Non-pigmented ciliary epithelial cell (primary cell): ENCODE measurements at regions not wholly inside any gene's neighbourhood (a gene's known extent, or its start where the extent isn't known, plus 50 kb on each side); places are given as distances from the start of the nearest gene placed in this dataset.

Experiments used
- DNase-seq: peaks from one replicate; pipeline ENCODE4 v3.0.0-alpha.2; 2010; ENCODE audit warnings: low read depth

- DNase-seq, result no peak
These were observed 155.4 kb downstream of the ERMARD start for GRCh38 chr6:169906688-169907418.

- DNase-seq, result no peak
These were observed 154.7 kb downstream of the ERMARD start for GRCh38 chr6:169906004-169906687.

- DNase-seq, result peak; percentile 48
These were observed 153.8 kb downstream of the ERMARD start for GRCh38 chr6:169905041-169905807.

- no peak for DNase-seq
These were observed 152.9 kb downstream of the ERMARD start for GRCh38 chr6:169904051-169904922.

- DNase-seq, result no peak
These were observed 151.7 kb downstream of the ERMARD start for GRCh38 chr6:169903122-169903521.

- no peak for DNase-seq
These were observed 151.2 kb downstream of the ERMARD start for GRCh38 chr6:169902604-169903003.

- no peak for DNase-seq
These were observed 150.6 kb downstream of the ERMARD start for GRCh38 chr6:169902070-169902469.

GRCh38 chr6:169899481-169900145 lies 148.2 kb downstream of the ERMARD start:
- no peak for DNase-seq

- no peak for DNase-seq
These were observed 147.5 kb downstream of the ERMARD start for GRCh38 chr6:169898788-169899480.

- no peak for DNase-seq
These were observed 146.4 kb downstream of the ERMARD start for GRCh38 chr6:169897601-169898358.

- no peak for DNase-seq
These were observed 145.5 kb downstream of the ERMARD start for GRCh38 chr6:169896826-169897456.

GRCh38 chr6:169895926-169896761 lies 144.7 kb downstream of the ERMARD start:
- no peak for DNase-seq

GRCh38 chr6:169895000-169895759 lies 143.8 kb downstream of the ERMARD start:
- no peak for DNase-seq

GRCh38 chr6:169894377-169894960 lies 143.0 kb downstream of the ERMARD start:
- DNase-seq, result no peak

GRCh38 chr6:169893624-169894023 lies 142.2 kb downstream of the ERMARD start:
- no peak for DNase-seq

- no peak for DNase-seq
These were observed 140.4 kb downstream of the ERMARD start for GRCh38 chr6:169891846-169892245.

GRCh38 chr6:169891421-169891820 lies 140.0 kb downstream of the ERMARD start:
- DNase-seq, result no peak
